Stimulated activated CD4-positive, alpha-beta T cell treated with anti-CD3 and anti-CD28 coated beads, Interleukin-1b, Interleukin-23, amount 100 ng/mL, for 24 hours (primary cell): ENCODE measurements at regions not wholly inside any gene's neighbourhood (a gene's known extent, or its start where the extent isn't known, plus 50 kb on each side); places are given as distances from the start of the nearest gene placed in this dataset.

Experiments used
- DNase-seq, 4 experiments: peaks; one replicate each; pipeline ENCODE4 v3.0.0-alpha.2; 2020; ENCODE audit warnings: low read depth in 4 of 4, low spot score in 1 of 4

- DNase-seq: no peak
These were observed 608.0 kb upstream of the CDH8 start for GRCh38 chr16:62644030-62644812.

GRCh38 chr16:62642677-62643076 is 606.4 kb upstream of the CDH8 start:
- DNase-seq: no peak

GRCh38 chr16:62639890-62640289 is 603.7 kb upstream of the CDH8 start:
- no peak for DNase-seq

- DNase-seq: no peak
These were observed 603.0 kb upstream of the CDH8 start for GRCh38 chr16:62638964-62639870.

- DNase-seq: no peak
These were observed 602.2 kb upstream of the CDH8 start for GRCh38 chr16:62638324-62638911.

GRCh38 chr16:62625326-62625725 is 589.1 kb upstream of the CDH8 start:
- DNase-seq: no peak

- DNase-seq: no peak
These were observed 584.0 kb upstream of the CDH8 start for GRCh38 chr16:62620275-62620674.

GRCh38 chr16:62615526-62615925 is 579.3 kb upstream of the CDH8 start:
- DNase-seq: no peak

- DNase-seq: no peak
These were observed 574.1 kb upstream of the CDH8 start for GRCh38 chr16:62610291-62610690.

- DNase-seq: no peak
These were observed 566.6 kb upstream of the CDH8 start for GRCh38 chr16:62602790-62603189.

- no peak for DNase-seq
These were observed 561.6 kb upstream of the CDH8 start for GRCh38 chr16:62597875-62598274.

- no peak for DNase-seq
These were observed 560.3 kb upstream of the CDH8 start for GRCh38 chr16:62596584-62596983.

GRCh38 chr16:62596125-62596524 is 559.9 kb upstream of the CDH8 start:
- no peak for DNase-seq

GRCh38 chr16:62586128-62586862 is 550.1 kb upstream of the CDH8 start:
- DNase-seq: no peak

- DNase-seq: no peak
These were observed 548.9 kb upstream of the CDH8 start for GRCh38 chr16:62585041-62585545.

GRCh38 chr16:62583414-62583813 is 547.2 kb upstream of the CDH8 start:
- no peak for DNase-seq

GRCh38 chr16:62573466-62573865 is 537.2 kb upstream of the CDH8 start:
- no peak for DNase-seq

GRCh38 chr16:62568926-62569325 is 532.7 kb upstream of the CDH8 start:
- DNase-seq: no peak

- no peak for DNase-seq
These were observed 529.5 kb upstream of the CDH8 start for GRCh38 chr16:62565706-62566105.

GRCh38 chr16:62564291-62564690 is 528.1 kb upstream of the CDH8 start:
- no peak for DNase-seq

- no peak for DNase-seq
These were observed 525.9 kb upstream of the CDH8 start for GRCh38 chr16:62562121-62562520.
